HG02588 (cell line): ENCODE measurements at regions not wholly inside any gene's neighbourhood (a gene's known extent, or its start where the extent isn't known, plus 50 kb on each side); places are given as distances from the start of the nearest gene placed in this dataset.

ENCODE experiments used
- ATAC-seq: cut with Tn5 transposase; IDR thresholded peaks from one replicate; pipeline ENCODE4 v1.9.1; 2021; ENCODE audit warnings: mild to moderate bottlenecking, moderate library complexity; ENCODE audit not compliant: unreplicated experiment

DNA sequence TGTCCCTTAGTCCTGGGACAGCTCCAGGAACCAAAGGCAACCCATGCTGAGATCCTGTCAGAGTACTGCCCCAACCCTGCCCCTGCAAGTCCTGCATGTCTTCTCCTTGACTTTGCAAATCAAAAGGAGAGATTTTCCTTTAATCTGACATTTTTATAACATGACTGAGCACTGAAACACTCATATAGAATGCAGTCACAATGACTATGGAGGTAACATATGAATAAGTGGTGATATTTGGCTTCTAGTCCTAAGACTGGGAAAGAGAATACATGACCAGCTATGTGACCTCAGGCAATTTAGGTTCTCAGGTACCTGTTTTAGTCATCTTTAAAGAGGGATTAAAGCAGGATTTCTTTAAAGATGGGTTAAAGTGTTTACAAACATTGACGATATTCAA is 941.6 kb upstream of the CDH8 start:
- no peak for ATAC-seq

GRCh38 chr16:62974424-62974823 is 938.2 kb upstream of the CDH8 start:
- no peak for ATAC-seq

GRCh38 chr16:62970851-62971250 is 934.6 kb upstream of the CDH8 start:
- ATAC-seq: no peak

GRCh38 chr16:62969711-62970318 is 933.6 kb upstream of the CDH8 start:
- no peak for ATAC-seq

DNA sequence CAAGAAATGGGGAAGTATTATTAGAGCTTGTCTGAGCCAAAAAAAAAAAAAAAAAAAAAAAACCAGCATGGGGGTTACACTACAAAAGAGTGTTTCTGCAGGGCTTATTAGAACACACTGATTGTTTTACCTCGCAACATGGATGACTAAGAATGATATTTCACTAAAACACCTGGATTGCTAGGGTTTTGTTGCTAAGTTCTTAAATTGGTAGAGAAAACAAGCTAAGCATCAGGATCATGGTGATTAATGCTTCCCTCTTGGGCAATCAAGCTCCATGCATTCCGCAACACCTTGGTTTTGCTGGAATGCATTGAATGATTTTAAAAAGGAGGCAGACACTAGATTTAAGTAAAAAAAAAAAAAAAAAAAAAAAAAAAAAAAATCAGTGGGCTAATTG is 931.4 kb upstream of the CDH8 start:
- no peak for ATAC-seq

DNA sequence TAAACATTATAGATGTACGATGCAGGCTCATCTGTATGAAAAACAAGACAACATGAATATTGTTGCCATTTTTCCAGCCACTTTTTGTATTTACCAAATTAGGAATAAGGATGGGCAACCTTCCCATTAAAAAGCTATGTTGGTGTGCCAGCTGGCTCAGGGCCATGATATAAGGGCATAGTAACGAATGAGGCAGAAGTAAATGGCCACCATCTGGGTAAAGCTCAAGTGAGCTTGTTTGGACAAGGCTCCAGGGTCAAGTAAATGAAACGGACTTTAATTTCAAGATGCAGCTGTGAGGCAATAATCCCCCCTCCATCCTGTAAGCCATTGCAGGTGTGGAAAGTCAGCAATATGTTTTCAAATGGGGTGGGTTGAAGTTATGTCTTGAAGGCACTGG is 930.9 kb upstream of the CDH8 start:
- no peak for ATAC-seq

DNA sequence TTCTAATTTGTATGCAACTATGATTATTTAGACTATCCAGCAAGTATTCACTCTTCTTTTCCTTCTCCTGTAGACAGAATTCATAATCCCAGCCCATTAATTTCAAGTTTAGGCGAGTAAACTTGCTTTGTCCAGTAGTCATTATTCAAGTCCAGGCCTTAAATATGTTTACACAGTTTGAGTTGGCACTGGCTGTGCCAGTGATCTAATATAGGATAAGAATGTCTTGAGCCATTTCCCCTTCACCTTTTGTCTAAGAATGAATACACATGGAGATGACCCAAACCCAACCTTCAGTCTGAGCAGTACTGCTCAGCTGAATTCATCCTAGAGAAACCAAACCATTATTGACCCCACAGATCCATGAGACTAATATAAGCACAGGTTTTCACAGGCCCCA is 930.4 kb upstream of the CDH8 start:
- ATAC-seq: no peak

DNA sequence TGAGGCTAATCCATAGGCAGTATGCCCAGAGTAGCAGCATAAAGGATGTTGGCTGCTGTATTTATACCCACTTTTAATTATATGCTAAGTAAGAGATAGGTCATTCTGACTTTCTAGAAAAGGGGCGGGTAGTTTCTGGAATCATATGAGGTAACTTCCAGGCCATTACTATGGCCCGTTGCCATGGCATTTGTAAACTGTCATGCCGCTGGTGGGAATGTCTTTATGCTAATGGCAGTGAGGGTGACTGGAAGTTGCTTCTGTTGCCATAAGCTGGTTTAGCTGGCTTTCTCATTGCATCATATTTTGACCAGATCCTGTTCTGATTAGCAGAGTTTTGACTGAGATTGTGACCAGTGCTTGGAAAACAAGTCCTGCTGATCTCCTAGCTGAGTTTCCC is 929.6 kb upstream of the CDH8 start:
- ATAC-seq: no peak

GRCh38 chr16:62963846-62964245 is 927.6 kb upstream of the CDH8 start:
- no peak for ATAC-seq

- ATAC-seq: no peak
These were observed 918.8 kb upstream of the CDH8 start for GRCh38 chr16:62955033-62955349.

- no peak for ATAC-seq
These were observed 918.1 kb upstream of the CDH8 start for GRCh38 chr16:62954144-62955032.

- ATAC-seq: no peak
These were observed 914.1 kb upstream of the CDH8 start for GRCh38 chr16:62950351-62950750.

DNA sequence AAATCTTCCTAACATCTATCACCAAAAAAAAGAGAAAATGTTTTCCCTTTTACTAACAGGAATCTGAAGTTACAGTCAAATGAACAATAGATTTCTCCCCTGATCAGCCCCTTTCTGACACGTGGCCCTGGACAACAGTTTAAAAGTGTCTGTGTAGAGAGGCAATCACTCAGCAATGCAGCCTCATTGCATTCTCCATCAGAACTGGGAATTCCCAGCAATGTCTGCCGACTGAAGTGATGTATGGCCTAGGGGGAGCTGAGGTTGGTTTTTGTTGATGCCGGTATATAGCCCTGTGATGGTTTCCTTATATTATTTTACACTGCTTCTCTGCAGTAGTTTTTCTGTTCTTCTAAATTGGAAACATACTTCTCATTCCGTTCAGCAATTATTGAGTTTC is 904.3 kb upstream of the CDH8 start:
- no peak for ATAC-seq

- ATAC-seq: no peak
These were observed 903.4 kb upstream of the CDH8 start for GRCh38 chr16:62939687-62940086.

- ATAC-seq: no peak
These were observed 897.7 kb upstream of the CDH8 start for GRCh38 chr16:62933929-62934328.

GRCh38 chr16:62929593-62929992 is 893.4 kb upstream of the CDH8 start:
- no peak for ATAC-seq

DNA sequence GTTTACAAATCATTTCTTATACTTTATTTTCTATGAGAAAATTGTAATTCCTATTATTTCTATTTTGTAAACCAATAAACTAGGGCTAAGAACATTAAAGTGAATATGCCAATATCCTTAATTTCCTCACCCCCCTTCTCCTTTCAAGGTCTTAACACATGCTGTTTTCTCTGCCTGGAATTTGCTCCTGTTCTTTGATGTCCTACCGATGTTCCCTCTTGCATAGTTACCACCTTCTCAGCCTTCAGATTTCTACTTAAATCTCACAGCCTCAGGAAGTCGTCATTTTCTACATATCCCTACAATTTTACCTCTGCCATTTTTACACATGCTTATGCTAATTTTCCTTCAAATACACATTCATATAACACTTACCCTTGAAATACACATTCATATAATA is 890.9 kb upstream of the CDH8 start:
- no peak for ATAC-seq

- ATAC-seq: no peak
These were observed 890.0 kb upstream of the CDH8 start for GRCh38 chr16:62926121-62926801.

GRCh38 chr16:62921904-62922303 is 885.7 kb upstream of the CDH8 start:
- no peak for ATAC-seq

DNA sequence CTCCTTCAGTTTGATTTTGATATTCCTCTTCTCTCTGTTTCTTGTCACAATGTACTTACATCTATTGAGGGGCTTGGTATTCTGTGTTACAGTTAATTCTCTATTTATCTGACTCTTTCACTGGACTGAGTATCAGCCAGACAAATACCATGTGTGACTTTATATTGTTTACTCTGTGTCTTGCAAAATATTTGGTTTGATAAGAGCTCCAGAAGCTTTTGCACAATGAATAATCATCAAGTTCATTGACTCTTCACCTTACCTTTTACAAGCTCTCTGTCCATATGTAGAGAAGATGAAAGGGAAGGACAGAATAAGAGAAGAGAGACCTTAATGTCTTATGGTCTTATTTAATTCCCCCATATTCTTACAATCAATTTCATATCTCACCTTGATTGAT is 877.7 kb upstream of the CDH8 start:
- no peak for ATAC-seq

- no peak for ATAC-seq
These were observed 877.1 kb upstream of the CDH8 start for GRCh38 chr16:62913333-62913732.

DNA sequence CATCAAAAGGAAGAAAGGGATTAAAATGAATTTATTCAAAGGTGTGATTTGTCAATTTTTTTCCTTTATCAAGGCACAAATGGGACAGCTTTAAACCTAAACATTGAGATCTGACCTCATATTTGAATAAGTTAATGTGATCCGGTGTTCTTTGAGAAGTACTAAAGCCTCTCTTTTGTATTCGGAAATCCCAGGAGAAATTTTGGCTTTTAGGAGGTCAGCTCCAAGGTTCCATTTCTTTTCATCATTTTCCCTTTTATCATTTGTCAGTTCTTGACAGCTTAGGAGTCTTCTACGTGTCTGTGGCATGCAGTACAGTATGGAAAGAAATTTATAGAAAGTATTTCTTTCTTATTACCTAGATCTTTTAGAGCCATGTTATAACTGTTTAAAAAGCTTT is 873.4 kb upstream of the CDH8 start:
- ATAC-seq: no peak
